DOHH2 (cell line): ENCODE measurements at regions not wholly inside any gene's neighbourhood (a gene's known extent, or its start where the extent isn't known, plus 50 kb on each side); places are given as distances from the start of the nearest gene placed in this dataset.
"Not testable (repeated sequence)": the region's sequence is repeated elsewhere in the genome, so short reads cannot be mapped to it uniquely, and the experiment has no call there.

Experiments
- H3F3A ChIP-seq: fragments of 200-600 bp; sonication (generic), shearing (Covaris generic); 2 replicates; pipeline ENCODE4 v1.6.0; 2016; ENCODE audit warnings: antibody characterized with exemption, mild to moderate bottlenecking; ENCODE audit not compliant: control insufficient read depth, insufficient read depth
- H3K27ac ChIP-seq: fragments of 200-600 bp; sonication (generic); 2 replicates; pipeline ENCODE4 v1.5.1; 2014; ENCODE audit warnings: low read depth, mild to moderate bottlenecking, low read length, moderate library complexity
- H3K27me3 ChIP-seq: fragments of 200-600 bp; sonication (generic); 2 replicates; pipeline ENCODE4 v1.6.1; 2014; ENCODE audit warnings: mild to moderate bottlenecking, low read length, mixed read lengths; ENCODE audit not compliant: control insufficient read depth
- H3K36me3 ChIP-seq: fragments of 200-600 bp; sonication (generic); 2 replicates; pipeline ENCODE4 v1.6.1; 2014; ENCODE audit warnings: mild to moderate bottlenecking, low read length, moderate library complexity, mixed read lengths; ENCODE audit not compliant: control insufficient read depth
- H3K4me1 ChIP-seq: fragments of 200-600 bp; sonication (generic); 2 replicates; pipeline ENCODE4 v1.6.1; 2014; ENCODE audit warnings: mild to moderate bottlenecking, low read length, mixed read lengths; ENCODE audit not compliant: control insufficient read depth
- H3K4me2 ChIP-seq: fragments of 200-600 bp; sonication (generic); 2 replicates; pipeline ENCODE4 v1.6.0; 2014; ENCODE audit warnings: mild to moderate bottlenecking, low read length, moderate library complexity
- H3K4me3 ChIP-seq: fragments of 200-600 bp; sonication (generic); 2 replicates; pipeline ENCODE4 v1.5.1; 2014; ENCODE audit warnings: mild to moderate bottlenecking, low read length, mixed read lengths
- H3K79me2 ChIP-seq: fragments of 200-600 bp; sonication (generic); 2 replicates; pipeline ENCODE4 v1.6.1; 2014; ENCODE audit warnings: mild to moderate bottlenecking, low read length, mixed read lengths; ENCODE audit not compliant: control insufficient read depth
- H3K9me2 ChIP-seq: fragments of 200-600 bp; sonication (generic); replicated peaks from 2 replicates; pipeline ENCODE4 v1.6.1; 2014; ENCODE audit warnings: mild to moderate bottlenecking, low read length, mixed read lengths; ENCODE audit not compliant: control insufficient read depth
- H3K9me3 ChIP-seq: fragments of 200-600 bp; sonication (generic); 2 replicates; pipeline ENCODE4 v1.6.1; 2014; ENCODE audit warnings: antibody characterized with exemption, low read length, mixed read lengths; ENCODE audit not compliant: control insufficient read depth, insufficient read depth
- H4K20me1 ChIP-seq: fragments of 200-600 bp; sonication (generic); 2 replicates; pipeline ENCODE4 v1.6.0; 2014; ENCODE audit warnings: low read depth, mild to moderate bottlenecking, antibody characterized with exemption, low read length, moderate library complexity; ENCODE audit not compliant: control insufficient read depth, insufficient read depth
- EZH2phosphoT487 ChIP-seq: fragments of 200-600 bp; sonication (generic); IDR thresholded peaks from 2 replicates; pipeline ENCODE4 v1.6.1; 2017; ENCODE audit warnings: borderline replicate concordance, mild to moderate bottlenecking, antibody characterized with exemption, low read length, moderate library complexity, mixed read lengths
- TF ChIP-seq, protein P1 (sequence below): fragments of 200-600 bp; sonication (generic); IDR thresholded peaks from one replicate; pipeline ENCODE4 v1.5.1; 2014; ENCODE audit warnings: antibody characterized with exemption, mild to moderate bottlenecking, low read depth, low read length; ENCODE audit not compliant: poor library complexity, severe bottlenecking

DNA sequence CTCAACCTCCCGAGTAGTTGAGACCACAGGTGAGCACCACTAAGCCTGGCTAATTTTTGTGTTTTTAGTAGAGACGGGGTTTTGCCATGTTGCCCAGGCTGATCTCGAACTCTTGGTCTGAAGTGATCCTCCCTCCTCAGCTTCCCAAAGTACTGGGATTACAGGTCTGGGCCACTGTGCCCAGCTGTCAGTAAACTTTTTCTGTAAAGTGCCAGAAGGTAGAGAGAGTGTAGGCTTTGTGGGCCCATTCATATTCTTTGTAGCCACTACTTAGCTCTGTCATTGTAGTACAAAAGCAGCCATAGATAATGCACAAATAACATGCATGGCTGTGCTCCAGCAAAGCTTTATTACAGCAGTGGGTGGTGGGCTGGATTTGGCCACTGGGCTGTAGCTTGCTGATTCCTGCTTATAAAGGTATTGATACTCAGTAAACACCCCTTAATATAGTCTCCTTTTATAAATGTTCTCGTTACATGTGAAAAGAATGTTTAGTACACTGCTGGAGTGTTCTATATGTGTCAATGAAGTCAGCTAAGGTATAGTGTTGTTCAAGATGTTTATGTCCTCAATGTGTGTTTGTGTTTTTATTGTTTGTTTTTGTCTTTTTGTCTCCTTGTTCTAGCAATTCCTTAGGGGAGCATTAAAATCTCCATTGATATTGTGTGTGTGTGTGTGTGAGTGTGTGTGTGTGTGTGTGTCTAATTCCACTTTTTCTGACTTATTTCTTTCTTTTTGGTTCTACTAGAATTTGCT, 644.7 kb upstream of the DPP6 start:
- no peaks in the 10 kb centered on the region for H4K20me1 ChIP-seq
- peaks cover 4% of the 10 kb centered on the region; the same call in 1 of the 2 replicates for H3K9me3 ChIP-seq
- no peak overlapping the region for H3K27ac ChIP-seq
- no peaks in the 10 kb centered on the region for H3K4me1 ChIP-seq
- H3K9me2 ChIP-seq: no peaks in the 10 kb centered on the region
- H3K4me3 ChIP-seq: no peak overlapping the region
- no peak for TF ChIP-seq EZH2phosphoT487
- TF ChIP-seq, protein P1, sequence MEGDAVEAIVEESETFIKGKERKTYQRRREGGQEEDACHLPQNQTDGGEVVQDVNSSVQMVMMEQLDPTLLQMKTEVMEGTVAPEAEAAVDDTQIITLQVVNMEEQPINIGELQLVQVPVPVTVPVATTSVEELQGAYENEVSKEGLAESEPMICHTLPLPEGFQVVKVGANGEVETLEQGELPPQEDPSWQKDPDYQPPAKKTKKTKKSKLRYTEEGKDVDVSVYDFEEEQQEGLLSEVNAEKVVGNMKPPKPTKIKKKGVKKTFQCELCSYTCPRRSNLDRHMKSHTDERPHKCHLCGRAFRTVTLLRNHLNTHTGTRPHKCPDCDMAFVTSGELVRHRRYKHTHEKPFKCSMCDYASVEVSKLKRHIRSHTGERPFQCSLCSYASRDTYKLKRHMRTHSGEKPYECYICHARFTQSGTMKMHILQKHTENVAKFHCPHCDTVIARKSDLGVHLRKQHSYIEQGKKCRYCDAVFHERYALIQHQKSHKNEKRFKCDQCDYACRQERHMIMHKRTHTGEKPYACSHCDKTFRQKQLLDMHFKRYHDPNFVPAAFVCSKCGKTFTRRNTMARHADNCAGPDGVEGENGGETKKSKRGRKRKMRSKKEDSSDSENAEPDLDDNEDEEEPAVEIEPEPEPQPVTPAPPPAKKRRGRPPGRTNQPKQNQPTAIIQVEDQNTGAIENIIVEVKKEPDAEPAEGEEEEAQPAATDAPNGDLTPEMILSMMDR: no peak
- H3K4me2 ChIP-seq: no peak overlapping the region
- H3F3A ChIP-seq: no peaks in the 10 kb centered on the region
- no peaks in the 10 kb centered on the region for H3K27me3 ChIP-seq
- H3K79me2 ChIP-seq: no peaks in the 10 kb centered on the region
- H3K36me3 ChIP-seq: no peaks in the 10 kb centered on the region

DNA sequence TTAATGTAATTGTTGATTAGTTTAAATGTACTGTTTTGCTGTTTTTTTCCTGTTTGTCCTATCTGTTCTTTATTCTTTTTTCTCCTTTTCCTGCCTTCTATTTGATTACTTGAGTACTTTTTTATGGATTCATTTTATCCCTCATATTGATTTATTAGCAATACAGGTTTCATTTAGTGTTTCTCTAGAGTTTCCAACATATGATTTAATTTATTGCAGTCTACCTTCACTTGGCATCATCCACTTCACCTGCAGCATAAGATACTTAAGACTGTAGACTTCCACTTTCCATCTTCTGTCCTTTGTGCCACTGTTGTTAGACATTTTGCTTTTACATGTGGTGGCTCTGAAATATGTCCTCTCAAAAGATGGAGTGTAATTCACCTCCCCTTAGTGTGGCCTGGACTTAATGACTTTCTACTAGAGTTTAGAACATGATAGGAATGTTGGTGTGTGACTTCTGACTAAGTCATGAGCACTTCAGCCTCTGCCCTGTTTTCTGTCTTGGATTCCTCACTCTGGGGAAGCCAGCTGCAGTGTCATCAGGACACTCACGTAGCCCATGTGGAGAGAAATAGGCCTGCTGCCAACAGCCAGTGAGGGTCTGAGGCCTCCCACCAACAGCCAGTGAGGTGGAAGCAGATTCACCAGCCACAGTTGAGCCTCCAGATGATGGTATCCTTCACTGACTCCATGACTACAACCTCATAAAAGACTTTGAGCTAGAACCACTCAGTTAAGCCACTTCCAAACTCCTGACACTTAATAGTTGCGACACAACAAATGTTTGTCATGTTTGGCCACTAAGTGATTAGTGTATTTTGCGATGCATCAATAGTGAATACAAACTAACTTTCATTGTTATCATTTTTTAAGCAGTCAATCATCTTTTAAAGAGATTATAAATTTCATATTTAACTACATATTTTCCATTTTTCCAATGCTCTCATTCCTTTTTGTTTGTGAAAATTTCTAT, 643.5 kb upstream of the DPP6 start:
- H3K27me3 ChIP-seq: no peaks in the 10 kb centered on the region
- H3K9me3 ChIP-seq: peaks cover 13% of the 10 kb centered on the region; the same call in 1 of the 2 replicates
- H3F3A ChIP-seq: no peaks in the 10 kb centered on the region
- H3K79me2 ChIP-seq: no peaks in the 10 kb centered on the region
- no peak overlapping the region for H3K4me3 ChIP-seq
- H3K4me1 ChIP-seq: no peaks in the 10 kb centered on the region
- TF ChIP-seq, protein P1: no peak
- TF ChIP-seq EZH2phosphoT487: no peak
- H3K27ac ChIP-seq: no peak overlapping the region
- no peaks in the 10 kb centered on the region for H4K20me1 ChIP-seq
- no peak overlapping the region for H3K4me2 ChIP-seq
- no peaks in the 10 kb centered on the region for H3K9me2 ChIP-seq
- no peaks in the 10 kb centered on the region for H3K36me3 ChIP-seq

DNA sequence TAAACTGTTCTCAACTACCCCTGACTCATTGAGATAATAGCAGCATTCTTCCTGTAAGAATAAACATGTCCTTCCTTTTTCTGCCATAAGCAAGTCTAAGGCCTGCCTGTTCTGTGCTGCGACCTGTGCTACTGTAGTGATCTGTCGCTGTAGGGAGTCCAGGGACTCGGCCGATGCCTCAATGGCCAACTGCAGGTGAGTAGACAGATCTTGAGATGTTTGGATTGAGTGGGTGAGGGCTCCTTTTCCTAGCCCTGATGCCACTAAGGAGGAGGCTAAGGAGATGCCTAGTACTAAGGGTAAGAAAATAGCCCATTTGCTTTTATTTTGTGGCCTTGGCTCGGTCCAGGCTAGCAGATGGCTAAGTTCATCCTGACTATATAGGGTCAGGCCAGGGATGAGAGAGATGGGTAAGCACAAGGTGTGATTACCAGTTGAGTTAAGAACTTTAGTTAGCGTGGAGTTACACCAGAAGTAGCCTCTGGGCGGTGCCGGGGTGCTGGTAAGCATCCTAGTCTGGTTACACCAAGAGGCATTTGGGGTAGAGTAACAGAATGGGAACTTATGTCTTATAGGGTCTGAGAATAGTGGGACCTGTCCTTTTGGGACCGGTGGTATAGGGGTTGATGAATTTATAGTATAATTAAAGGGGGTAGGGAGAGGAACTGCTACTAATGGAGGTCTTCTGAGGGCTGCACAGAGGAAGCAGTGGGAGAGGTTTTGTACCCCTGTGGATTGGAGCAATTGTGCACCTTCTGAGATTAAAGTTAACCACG, 642.4 kb upstream of the DPP6 start:
- not testable (repeated sequence) for H3K9me2 ChIP-seq, H3K27ac ChIP-seq
- H3K9me3 ChIP-seq: peaks cover 14% of the 10 kb centered on the region; the same call in 1 of the 2 replicates

DNA sequence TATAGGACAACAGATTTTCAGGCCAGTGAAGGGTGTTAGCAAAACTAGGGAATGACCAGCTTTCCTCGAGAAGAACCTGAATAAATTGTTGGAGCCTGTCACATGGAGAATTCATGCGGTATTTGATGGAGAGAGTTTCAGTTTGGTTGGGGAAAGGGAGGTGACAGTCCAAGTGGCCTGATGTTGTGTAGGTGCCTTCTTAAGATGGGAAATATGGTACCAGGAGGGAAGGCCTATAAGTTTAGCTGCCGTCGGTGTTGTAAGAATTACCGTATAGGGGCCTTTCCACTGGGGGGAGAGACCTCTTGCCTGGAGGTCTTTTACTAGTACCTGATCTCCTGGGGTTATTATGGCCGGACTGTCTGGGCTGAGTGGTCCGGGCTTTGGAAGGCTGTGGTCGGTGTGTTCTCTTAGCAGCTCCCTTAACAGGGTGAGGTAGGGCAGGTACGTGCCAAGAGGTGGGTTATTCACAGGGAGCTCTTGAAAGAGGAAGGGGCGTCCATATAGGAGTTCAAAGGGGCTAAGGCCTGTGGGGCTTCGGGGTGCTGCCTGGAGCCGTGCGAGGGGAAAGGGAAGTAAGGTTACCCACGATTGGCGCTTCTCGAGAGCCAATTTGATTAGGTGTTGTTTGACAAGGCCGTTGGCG, 641.1 kb upstream of the DPP6 start:
- peaks cover 14% of the 10 kb centered on the region; the same call in 1 of the 2 replicates for H3K9me3 ChIP-seq
- not testable (repeated sequence) for H3K9me2 ChIP-seq, H3K4me2 ChIP-seq, H3K27ac ChIP-seq, H3K79me2 ChIP-seq, H3K27me3 ChIP-seq, H3K4me3 ChIP-seq, H4K20me1 ChIP-seq, H3F3A ChIP-seq, H3K36me3 ChIP-seq, H3K4me1 ChIP-seq

More for the DNA sequence above, 642.4 kb upstream of the DPP6 start:
- H3F3A ChIP-seq, H3K4me3 ChIP-seq, H3K36me3 ChIP-seq, H3K79me2 ChIP-seq, H4K20me1 ChIP-seq, H3K27me3 ChIP-seq, H3K4me2 ChIP-seq, H3K4me1 ChIP-seq: not testable (repeated sequence)

DNA sequence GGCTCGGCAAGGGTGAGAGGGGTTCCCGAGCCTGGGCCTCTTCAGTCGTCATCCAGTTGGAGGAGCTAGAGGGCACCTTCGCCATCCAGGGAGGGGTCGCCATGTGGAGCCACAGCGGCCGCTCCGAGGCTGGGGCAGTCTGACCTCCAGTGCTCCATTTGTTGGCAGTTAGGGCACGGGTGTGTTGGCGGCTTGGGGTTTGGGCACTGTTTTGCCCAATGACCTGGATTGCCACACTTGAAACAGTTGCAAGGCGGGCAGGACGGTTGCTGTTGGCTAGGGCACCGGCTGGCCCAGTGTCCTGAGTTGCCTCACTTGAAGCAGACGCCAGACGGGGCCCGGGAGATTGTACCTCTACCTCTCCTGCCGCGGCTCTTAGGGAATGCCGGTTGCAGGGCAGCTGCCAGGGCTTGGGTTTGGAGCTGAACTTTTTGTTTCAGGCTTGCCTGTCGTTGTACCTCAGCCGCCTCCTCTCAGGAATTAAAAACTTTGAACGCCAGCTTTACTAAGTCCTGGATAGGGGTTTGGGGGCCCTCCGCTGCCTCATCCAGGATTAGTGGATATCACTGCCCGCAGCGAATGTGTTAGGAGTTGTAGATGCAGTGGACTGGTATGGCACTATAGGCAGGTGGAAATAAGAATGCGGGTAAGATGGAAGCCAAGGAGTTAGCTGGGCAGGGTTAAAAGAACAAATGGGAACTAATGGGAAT, 639.9 kb upstream of the DPP6 start:
- H3K36me3 ChIP-seq, H3K4me3 ChIP-seq, H3K9me2 ChIP-seq, H3K27me3 ChIP-seq, H3K4me2 ChIP-seq, H4K20me1 ChIP-seq, H3K79me2 ChIP-seq, H3K4me1 ChIP-seq, H3F3A ChIP-seq, H3K27ac ChIP-seq: not testable (repeated sequence)
- H3K9me3 ChIP-seq: peaks cover 14% of the 10 kb centered on the region; the same call in 1 of the 2 replicates
